ENCODE measurements at regions not wholly inside any gene's neighbourhood (a gene's known extent, or its start where the extent isn't known, plus 50 kb on each side); places are given as distances from the start of the nearest gene placed in this dataset.

DNA sequence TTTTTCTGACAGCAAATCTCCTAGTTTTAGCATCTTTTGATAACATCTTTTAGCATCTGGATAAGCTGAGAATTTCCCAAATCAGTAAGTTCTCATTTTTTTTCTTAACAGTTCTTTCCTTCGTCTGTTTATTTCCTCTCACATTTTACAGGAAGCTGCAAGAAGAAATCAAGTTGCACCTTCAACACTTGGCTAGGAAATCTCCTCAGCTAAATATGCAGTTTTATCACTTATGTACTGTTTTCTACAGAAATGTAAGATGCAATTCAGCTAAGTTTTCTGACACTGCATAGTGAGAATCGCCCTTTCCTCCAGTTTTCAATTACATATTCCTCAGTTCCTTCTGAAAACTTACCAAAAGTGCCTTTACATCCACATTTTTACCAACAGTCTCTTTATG is 59.0 kb upstream of the MSX2 start:
- TF ChIP-seq, protein P1, sequence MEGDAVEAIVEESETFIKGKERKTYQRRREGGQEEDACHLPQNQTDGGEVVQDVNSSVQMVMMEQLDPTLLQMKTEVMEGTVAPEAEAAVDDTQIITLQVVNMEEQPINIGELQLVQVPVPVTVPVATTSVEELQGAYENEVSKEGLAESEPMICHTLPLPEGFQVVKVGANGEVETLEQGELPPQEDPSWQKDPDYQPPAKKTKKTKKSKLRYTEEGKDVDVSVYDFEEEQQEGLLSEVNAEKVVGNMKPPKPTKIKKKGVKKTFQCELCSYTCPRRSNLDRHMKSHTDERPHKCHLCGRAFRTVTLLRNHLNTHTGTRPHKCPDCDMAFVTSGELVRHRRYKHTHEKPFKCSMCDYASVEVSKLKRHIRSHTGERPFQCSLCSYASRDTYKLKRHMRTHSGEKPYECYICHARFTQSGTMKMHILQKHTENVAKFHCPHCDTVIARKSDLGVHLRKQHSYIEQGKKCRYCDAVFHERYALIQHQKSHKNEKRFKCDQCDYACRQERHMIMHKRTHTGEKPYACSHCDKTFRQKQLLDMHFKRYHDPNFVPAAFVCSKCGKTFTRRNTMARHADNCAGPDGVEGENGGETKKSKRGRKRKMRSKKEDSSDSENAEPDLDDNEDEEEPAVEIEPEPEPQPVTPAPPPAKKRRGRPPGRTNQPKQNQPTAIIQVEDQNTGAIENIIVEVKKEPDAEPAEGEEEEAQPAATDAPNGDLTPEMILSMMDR (IDR thresholded peaks at IDR 0.05) = no peak
- TF ChIP-seq REST (IDR thresholded peaks at IDR 0.05; ENCODE audit: insufficient read depth in 1 of 2, low read depth in 2 of 2, low read length in 1 of 2) = no peak
- TF ChIP-seq TCF7L2 (IDR thresholded peaks at IDR 0.05; ENCODE audit: low read depth, low read length) = no peak
- TF ChIP-seq POLR2AphosphoS5 (IDR thresholded peaks at IDR 0.05; ENCODE audit: low read depth, low read length) = no peak

Measured in Panc1 (cell line).